HCT116 (cell line): ENCODE measurements at regions not wholly inside any gene's neighbourhood (a gene's known extent, or its start where the extent isn't known, plus 50 kb on each side); places are given as distances from the start of the nearest gene placed in this dataset.

ENCODE experiments used
- ATAC-seq: fragments of 200-7000 bp; cut with Tn5 transposase; 2 replicates; pipeline ENCODE4 v1.9.1; 2020; ENCODE audit warnings: mild to moderate bottlenecking, moderate library complexity
- BruUV-seq: library from RNA; stranded (reverse); fragments of 400-500 nt; replicated peaks from 2 replicates; lab custom pipeline; 2021; lab: Mats Ljungman, UMichigan
- CTCF ChIA-PET: fragments of 300-600 bp; sonication (Branson Sonifier 250); formaldehyde crosslinking; loops from one replicate; lab custom pipeline; 2021; ENCODE audit warnings: antibody characterized with exemption; lab: Charles Lee
- POLR2A ChIA-PET: fragments of 300-600, 350-600 bp; sonication (Branson Sonifier 250); formaldehyde crosslinking; loops from one replicate; lab custom pipeline; 2021; ENCODE audit warnings: antibody characterized with exemption; lab: Charles Lee
- RAD21 ChIA-PET, 2 experiments: fragments of 300-600 bp; sonication (Branson Sonifier 250); formaldehyde crosslinking; loops; one replicate each; lab custom pipeline; 2023; ENCODE audit warnings: low total read pairs in 2 of 2; ENCODE audit not compliant: uncharacterized antibody in 2 of 2, unreplicated experiment in 2 of 2, low non-redundant PET in 1 of 2; lab: Charles Lee
- DNase-seq: peaks from one replicate; pipeline ENCODE4 v3.0.0-alpha.2; 2010; ENCODE audit warnings: low read depth, low spot score
- H2AFZ ChIP-seq: fragments of 200-600 bp; shearing (Covaris generic), sonication (generic); 2 replicates; pipeline ENCODE4 v1.6.1; 2017; ENCODE audit warnings: low read depth, mixed run types, mixed read lengths, antibody characterized with exemption, low read length; ENCODE audit not compliant: poor library complexity, severe bottlenecking
- H3K27ac ChIP-seq: 2 replicates; pipeline ENCODE4 v1.5.1; 2012; ENCODE audit warnings: low read depth, low read length
- H3K27me3 ChIP-seq: fragments of 200-600 bp; sonication (generic); 2 replicates; pipeline ENCODE4 v1.6.1; 2016; ENCODE audit warnings: mixed run types, low read length, mixed read lengths; ENCODE audit not compliant: insufficient read depth
- H3K36me3 ChIP-seq, 2 experiments: fragments of 200-500 bp in 1 of 2; fragments of 200-600 bp in 1 of 2; sonication (Bioruptor generic) in 1 of 2; sonication (generic) in 1 of 2; 2 replicates each; pipeline versions ENCODE4 v1.5.1 to v1.6.1; 2014 to 2016; ENCODE audit warnings: low read length in 2 of 2, inconsistent platforms in 1 of 2, mixed read lengths in 1 of 2, mixed run types in 1 of 2; ENCODE audit not compliant: insufficient read depth in 2 of 2, control insufficient read depth in 1 of 2
- H3K4me1 ChIP-seq, 2 experiments: fragments of 200-600 bp in 1 of 2; sonication (generic) in 1 of 2; 2 replicates each; pipeline versions ENCODE4 v1.5.1 to v1.6.1; 2012 to 2017; ENCODE audit warnings: low read length in 2 of 2, inconsistent platforms in 1 of 2, mild to moderate bottlenecking in 1 of 2, mixed read lengths in 1 of 2, mixed run types in 1 of 2, moderate library complexity in 1 of 2; ENCODE audit not compliant: insufficient read depth in 2 of 2, control insufficient read depth in 1 of 2
- H3K4me2 ChIP-seq: fragments of 200-600 bp; sonication (generic); 2 replicates; pipeline ENCODE4 v1.6.1; 2017; ENCODE audit warnings: mixed run types, low read length, mixed read lengths
- H3K4me3 ChIP-seq, 2 experiments: fragments of 200-600 bp in 1 of 2; sonication (generic) in 1 of 2; replicated peaks in 1 of 2; 2 replicates each; pipeline ENCODE4 v1.5.1; 2011 to 2016; ENCODE audit warnings: low read length in 2 of 2, control low read depth in 1 of 2, low read depth in 1 of 2, mild to moderate bottlenecking in 1 of 2, mixed read lengths in 1 of 2, mixed run types in 1 of 2
- H3K79me2 ChIP-seq: fragments of 200-600 bp; sonication (generic); 2 replicates; pipeline ENCODE4 v1.6.1; 2017; ENCODE audit warnings: mild to moderate bottlenecking, mixed run types, low read length, moderate library complexity, mixed read lengths; ENCODE audit not compliant: insufficient read depth
- H3K9ac ChIP-seq: fragments of 200-600 bp; sonication (generic); 2 replicates; pipeline ENCODE4 v1.6.1; 2016; ENCODE audit warnings: low read length, mixed read lengths
- H3K9me2 ChIP-seq: fragments of 200-600 bp; sonication (generic), shearing (Covaris generic); 2 replicates; pipeline ENCODE4 v1.6.1; 2017; ENCODE audit warnings: mixed run types, mild to moderate bottlenecking, moderate library complexity; ENCODE audit not compliant: insufficient read depth
- H3K9me3 ChIP-seq, 2 experiments: fragments of 200-500 bp in 1 of 2; fragments of 200-600 bp in 1 of 2; sonication (Bioruptor generic) in 1 of 2; sonication (generic) in 1 of 2; 2 replicates each; pipeline ENCODE4 v1.6.1; 2014 to 2017; ENCODE audit warnings: low read length in 2 of 2, mixed read lengths in 2 of 2, inconsistent platforms in 1 of 2, low read depth in 1 of 2, mild to moderate bottlenecking in 1 of 2, mixed run types in 1 of 2, moderate library complexity in 1 of 2; ENCODE audit not compliant: control insufficient read depth in 1 of 2, insufficient read depth in 1 of 2
- H4K20me1 ChIP-seq: fragments of 200-600 bp; sonication (generic), shearing (Covaris generic); 2 replicates; pipeline ENCODE4 v1.6.1; 2017; ENCODE audit warnings: mixed run types, mild to moderate bottlenecking, moderate library complexity; ENCODE audit not compliant: insufficient read depth
- CEBPB ChIP-seq: IDR thresholded peaks from 2 replicates; pipeline ENCODE4 v1.6.1; 2012; ENCODE audit warnings: low read depth
- CTCF ChIP-seq, 3 experiments: fragments of 200-600 bp in 1 of 3; sonication (generic) in 1 of 3; IDR thresholded peaks in 2 of 3; conservative IDR thresholded peaks in 1 of 3; 2 replicates each; pipeline ENCODE4 v1.5.1; 2012 to 2017; ENCODE audit warnings: low read depth in 2 of 3, low read length in 2 of 3, antibody characterized with exemption in 1 of 3, borderline replicate concordance in 1 of 3, control low read depth in 1 of 3, mild to moderate bottlenecking in 1 of 3, mixed read lengths in 1 of 3, mixed run types in 1 of 3, moderate library complexity in 1 of 3; ENCODE audit not compliant: insufficient read depth in 1 of 3
- POLR2A ChIP-seq: IDR thresholded peaks from 2 replicates; pipeline ENCODE4 v1.7.0; 2011; ENCODE audit warnings: borderline replicate concordance; ENCODE audit not compliant: insufficient read depth, insufficient read length; ENCODE audit errors: extremely low read depth
- ZBTB33 ChIP-seq: IDR thresholded peaks from 2 replicates; pipeline ENCODE4 v1.6.1; 2011; ENCODE audit warnings: mild to moderate bottlenecking, low read length, moderate library complexity; ENCODE audit not compliant: insufficient replicate concordance; ENCODE audit errors: extremely low read depth
- ZFX ChIP-seq: fragments of 450-650 bp; IDR thresholded peaks from 2 replicates; pipeline ENCODE4 v1.6.1; 2017
- intact Hi-C: fragments of 100-400 bp; cut with micrococcal nuclease; formaldehyde crosslinking; loops from 2 replicates; pipeline ENCODE4 v1.10.0; 2022
- TF ChIP-seq, protein P1 (sequence below): IDR thresholded peaks from 2 replicates; pipeline ENCODE4 v1.6.1; 2012

DNA sequence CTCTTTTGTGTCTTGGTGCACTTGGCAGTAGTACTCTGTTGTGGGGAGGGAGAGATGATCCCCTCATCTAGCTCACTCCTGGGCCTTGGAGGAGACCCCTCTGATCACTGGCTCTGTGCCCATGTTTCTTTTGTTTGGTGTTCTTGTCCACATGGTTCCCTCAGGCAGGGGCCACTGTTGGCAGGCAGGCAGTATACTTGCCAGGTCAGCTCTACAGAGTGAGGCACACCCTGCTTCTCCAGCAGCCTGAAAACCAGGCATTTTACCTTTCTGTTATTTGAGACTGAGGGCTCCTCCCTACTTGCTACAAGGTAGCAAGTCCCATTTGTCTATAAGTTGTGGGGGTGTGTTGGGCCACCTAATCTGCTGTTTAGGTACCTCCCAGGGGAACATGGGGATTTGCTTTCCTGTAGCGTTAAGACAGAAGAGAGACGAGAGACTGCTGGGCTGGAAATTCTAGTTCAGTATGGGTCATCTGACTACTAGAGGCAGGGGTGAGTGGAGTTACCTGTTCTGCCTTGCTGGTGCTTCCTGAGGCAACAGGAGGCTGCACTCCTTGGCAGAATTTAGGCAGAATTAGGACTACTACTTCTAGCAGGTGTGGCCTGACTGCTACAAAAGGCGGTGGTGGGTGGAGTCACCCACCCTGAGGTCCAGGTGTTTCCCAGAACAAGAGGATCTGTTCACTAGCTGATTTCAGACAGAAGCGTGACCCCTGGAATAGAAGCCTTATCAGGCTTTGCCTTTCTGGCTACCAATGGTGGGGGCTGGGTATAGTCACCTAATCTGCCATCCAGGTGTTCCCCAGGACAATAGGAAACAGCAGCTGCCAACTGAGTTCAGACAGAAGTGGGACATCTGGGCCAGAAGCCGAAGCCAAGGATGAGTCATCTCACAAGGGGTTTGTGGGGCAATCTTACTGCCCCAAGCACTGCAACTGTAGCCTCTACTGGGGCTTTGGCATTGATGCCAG lies 843.0 kb upstream of the ATXN8OS start:
- ChIA-PET CTCF (no interaction called here), POLR2A (no interaction called here), RAD21 (no interaction called here)
- no peaks in the 10 kb centered on the region for H3K27me3 ChIP-seq
- H3K4me3 ChIP-seq, result no peak overlapping the region
- H3K9me2 ChIP-seq, result no peaks in the 10 kb centered on the region
- H3K4me1 ChIP-seq, result no peaks in the 10 kb centered on the region
- no peak overlapping the region for H3K27ac ChIP-seq
- H3K4me2 ChIP-seq, result no peak overlapping the region
- ATAC-seq (no peak), DNase-seq (no peak)
- TF ChIP-seq ZBTB33, result no peak
- TF ChIP-seq CTCF (IDR thresholded peaks at IDR 0.05 in 2 of 3, conservative IDR thresholded peaks at IDR 0.05 in 1 of 3; ENCODE audit: borderline replicate concordance in 1 of 3, insufficient read depth in 1 of 3, low read depth in 2 of 3, low read length in 2 of 3), result no peak
- no peak for TF ChIP-seq CEBPB
- TF ChIP-seq, protein P1, sequence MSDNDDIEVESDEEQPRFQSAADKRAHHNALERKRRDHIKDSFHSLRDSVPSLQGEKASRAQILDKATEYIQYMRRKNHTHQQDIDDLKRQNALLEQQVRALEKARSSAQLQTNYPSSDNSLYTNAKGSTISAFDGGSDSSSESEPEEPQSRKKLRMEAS, result no peak
- no peak for TF ChIP-seq POLR2A
- TF ChIP-seq ZFX, result no peak
- no peaks in the 10 kb centered on the region for H3K36me3 ChIP-seq
- no peaks in the 10 kb centered on the region; the same call in 1 of the 2 replicates for H4K20me1 ChIP-seq
- intact Hi-C loops, result no loop called here
- peaks cover 0 to 4% of the 10 kb centered on the region in 2 experiments; a peak in 1 of 4 replicates for H3K9me3 ChIP-seq
- no peaks in the 10 kb centered on the region for H3K79me2 ChIP-seq
- BruUV-seq, result no TSS peak
- no peak overlapping the region for H3K9ac ChIP-seq
- no peak overlapping the region for H2AFZ ChIP-seq
